Choroid plexus epithelial cell (primary cell): ENCODE measurements at regions not wholly inside any gene's neighbourhood (a gene's known extent, or its start where the extent isn't known, plus 50 kb on each side); places are given as distances from the start of the nearest gene placed in this dataset.
"Not testable (repeated sequence)": the region's sequence is repeated elsewhere in the genome, so short reads cannot be mapped to it uniquely, and the experiment has no call there.

Source experiments
- DNase-seq: peaks from one replicate; pipeline ENCODE4 v3.0.0-alpha.2; 2010; ENCODE audit warnings: low read depth
- H3K4me3 ChIP-seq: 2 replicates; pipeline ENCODE4 v1.5.1; 2011; ENCODE audit warnings: low read depth, mild to moderate bottlenecking, control low read depth, low read length, moderate library complexity
- CTCF ChIP-seq: conservative IDR thresholded peaks from 2 replicates; pipeline ENCODE4 v1.5.1; 2011; ENCODE audit warnings: low read depth, mild to moderate bottlenecking, control low read depth, inconsistent platforms, low read length, moderate library complexity

GRCh38 chr9:119677811-119678505 is 308.7 kb upstream of the BRINP1 start:
- no peak overlapping the region for H3K4me3 ChIP-seq
- TF ChIP-seq CTCF: no peak
- DNase-seq: no peak

- no peak for TF ChIP-seq CTCF
- no peak overlapping the region for H3K4me3 ChIP-seq
- no peak for DNase-seq
These were observed 306.7 kb upstream of the BRINP1 start for GRCh38 chr9:119675951-119676350.

GRCh38 chr9:119672763-119673162 is 303.5 kb upstream of the BRINP1 start:
- DNase-seq, H3K4me3 ChIP-seq: not testable (repeated sequence)

- DNase-seq: no peak
- no peak overlapping the region for H3K4me3 ChIP-seq
- TF ChIP-seq CTCF: no peak
These were observed 298.7 kb upstream of the BRINP1 start for GRCh38 chr9:119667916-119668315.

- no peak overlapping the region for H3K4me3 ChIP-seq
- DNase-seq: no peak
- no peak for TF ChIP-seq CTCF
These were observed 297.9 kb upstream of the BRINP1 start for GRCh38 chr9:119667163-119667562.

GRCh38 chr9:119662329-119662728 is 293.1 kb upstream of the BRINP1 start:
- no peak for TF ChIP-seq CTCF
- DNase-seq: no peak
- H3K4me3 ChIP-seq: no peak overlapping the region

- H3K4me3 ChIP-seq: no peak overlapping the region
- no peak for TF ChIP-seq CTCF
- DNase-seq: no peak
These were observed 283.7 kb upstream of the BRINP1 start for GRCh38 chr9:119652931-119653330.
